ENCODE measurements at regions not wholly inside any gene's neighbourhood (a gene's known extent, or its start where the extent isn't known, plus 50 kb on each side); places are given as distances from the start of the nearest gene placed in this dataset.

DNA sequence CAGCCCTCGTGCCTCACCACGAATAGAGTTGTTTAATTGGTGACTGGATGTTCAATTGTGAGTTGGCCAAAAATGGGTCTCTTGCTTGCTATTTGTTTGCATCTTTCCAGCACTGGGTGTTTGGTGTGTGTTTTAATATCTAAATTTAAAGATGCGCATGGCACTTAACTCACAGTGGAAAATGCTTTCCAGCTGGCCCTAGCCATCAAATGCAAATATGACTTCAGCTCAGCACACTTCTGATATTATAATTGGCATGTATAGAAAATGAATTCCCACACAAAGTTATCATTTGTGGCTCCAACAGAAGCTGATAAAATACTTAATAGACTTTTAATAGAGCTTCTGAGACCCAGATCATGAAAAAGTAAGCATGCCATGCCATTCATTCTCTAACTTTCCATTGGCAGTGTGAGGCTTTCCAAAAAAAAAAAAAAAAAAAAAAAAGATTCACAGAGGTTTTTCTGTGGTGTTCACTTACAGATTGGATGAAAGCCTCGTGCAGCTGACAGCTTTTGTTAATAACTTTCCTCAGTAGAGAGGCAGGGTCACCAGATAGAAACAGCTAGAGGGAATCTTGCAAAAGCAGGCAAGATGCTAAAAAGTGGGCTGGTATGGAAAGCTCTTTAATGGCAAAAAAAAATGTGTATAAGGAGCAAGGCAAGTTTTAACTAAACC lies 425.2 kb downstream of the GALC start:
- H3K27me3 ChIP-seq (replicated peaks in 2 of 5; ENCODE audit: control insufficient read depth in 4 of 5, insufficient read depth in 5 of 5, low read length in 4 of 5): no peaks in the 10 kb centered on the region
- H3K36me3 ChIP-seq (ENCODE audit: control insufficient read depth in 4 of 4, insufficient read depth in 4 of 4, low read length in 3 of 4): no peaks in the 10 kb centered on the region
- DNase-seq: no peak
- WGBS (ENCODE audit: insufficient coverage): 59% methylated on average over 2 of the region's 4 CpGs
- ChIA-PET CTCF (no interaction called here), POLR2A (no interaction called here)
- no peak overlapping the region for H3K27ac ChIP-seq (ENCODE audit: insufficient read depth in 1 of 2, low read depth in 1 of 2, low read length in 2 of 2, poor library complexity in 1 of 2, severe bottlenecking in 2 of 2)
- no peaks in the 10 kb centered on the region for H3K9me3 ChIP-seq (ENCODE audit: control extremely low read depth in 1 of 5, control insufficient read depth in 4 of 5, insufficient read depth in 2 of 5, low read depth in 1 of 5, low read length in 4 of 5)
- no peak overlapping the region for H3K4me3 ChIP-seq (ENCODE audit: control insufficient read depth in 1 of 7, extremely low read depth in 1 of 7, insufficient read depth in 4 of 7, low read depth in 2 of 7, low read length in 6 of 7)
- H3K4me1 ChIP-seq (ENCODE audit: control extremely low read depth in 1 of 4, control insufficient read depth in 4 of 4, insufficient read depth in 4 of 4, low read length in 3 of 4): peaks cover 0 to 3% (median 0%) of the 10 kb centered on the region in 4 experiments

GRCh38 chr14:87566991-87567390 lies 426.0 kb downstream of the GALC start:
- Histone ChIP-seq H3K9me3 (ENCODE audit: control extremely low read depth in 1 of 5, control insufficient read depth in 4 of 5, insufficient read depth in 2 of 5, low read depth in 1 of 5, low read length in 4 of 5) (no peaks in the 10 kb centered on the region), H3K27me3 (replicated peaks in 2 of 5; ENCODE audit: control insufficient read depth in 4 of 5, insufficient read depth in 5 of 5, low read length in 4 of 5) (no peaks in the 10 kb centered on the region), H3K4me1 (ENCODE audit: control extremely low read depth in 1 of 4, control insufficient read depth in 4 of 4, insufficient read depth in 4 of 4, low read length in 3 of 4) (peaks cover 0 to 3% (median 0%) of the 10 kb centered on the region in 4 experiments), H3K27ac (ENCODE audit: insufficient read depth in 1 of 2, low read depth in 1 of 2, low read length in 2 of 2, poor library complexity in 1 of 2, severe bottlenecking in 2 of 2) (no peak overlapping the region), H3K4me3 (ENCODE audit: control insufficient read depth in 1 of 7, extremely low read depth in 1 of 7, insufficient read depth in 4 of 7, low read depth in 2 of 7, low read length in 6 of 7) (no peak overlapping the region), H3K36me3 (ENCODE audit: control insufficient read depth in 4 of 4, insufficient read depth in 4 of 4, low read length in 3 of 4) (no peaks in the 10 kb centered on the region)
- 40% methylated on average over 1 of the region's 2 CpGs for WGBS (ENCODE audit: insufficient coverage)
- ChIA-PET CTCF (no interaction called here), POLR2A (no interaction called here)
- no peak for DNase-seq

- Histone ChIP-seq H3K4me1 (ENCODE audit: control extremely low read depth in 1 of 4, control insufficient read depth in 4 of 4, insufficient read depth in 4 of 4, low read length in 3 of 4) (no peaks in the 10 kb centered on the region), H3K27me3 (replicated peaks in 2 of 5; ENCODE audit: control insufficient read depth in 4 of 5, insufficient read depth in 5 of 5, low read length in 4 of 5) (no peaks in the 10 kb centered on the region), H3K27ac (ENCODE audit: insufficient read depth in 1 of 2, low read depth in 1 of 2, low read length in 2 of 2, poor library complexity in 1 of 2, severe bottlenecking in 2 of 2) (no peak overlapping the region), H3K9me3 (ENCODE audit: control extremely low read depth in 1 of 5, control insufficient read depth in 4 of 5, insufficient read depth in 2 of 5, low read depth in 1 of 5, low read length in 4 of 5) (peaks cover 0 to 4% (median 0%) of the 10 kb centered on the region in 5 experiments), H3K36me3 (ENCODE audit: control insufficient read depth in 4 of 4, insufficient read depth in 4 of 4, low read length in 3 of 4) (no peaks in the 10 kb centered on the region), H3K4me3 (ENCODE audit: control insufficient read depth in 1 of 7, extremely low read depth in 1 of 7, insufficient read depth in 4 of 7, low read depth in 2 of 7, low read length in 6 of 7) (no peak overlapping the region)
- ChIA-PET CTCF (no interaction called here), POLR2A (no interaction called here)
- 86% methylated on average over 2 of the region's 5 CpGs for WGBS (ENCODE audit: insufficient coverage)
- no peak for DNase-seq
Measured at GRCh38 chr14:87547536-87547935, 445.4 kb downstream of the GALC start.

DNA sequence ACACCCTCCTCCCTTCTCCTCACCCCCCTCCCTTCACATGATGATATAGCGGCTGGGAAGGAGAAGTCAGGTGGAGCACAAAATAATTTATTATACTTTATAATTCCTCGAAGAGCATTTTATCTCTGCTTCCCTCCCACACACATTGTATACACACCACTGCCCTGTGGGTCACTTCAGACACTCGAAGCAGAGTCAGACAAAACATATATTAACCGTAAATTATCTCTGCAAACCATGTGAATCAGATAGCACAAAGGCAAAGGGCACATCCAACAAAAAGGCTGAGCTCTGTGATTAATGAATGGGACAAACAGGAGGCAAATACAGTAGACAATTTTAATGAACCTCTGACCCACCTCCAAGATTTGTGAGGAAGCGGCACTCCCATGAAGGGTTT lies 450.7 kb downstream of the GALC start:
- ChIA-PET POLR2A (no interaction called here), CTCF (no interaction called here)
- no peaks in the 10 kb centered on the region for H3K27me3 ChIP-seq (replicated peaks in 2 of 5; ENCODE audit: control insufficient read depth in 4 of 5, insufficient read depth in 5 of 5, low read length in 4 of 5)
- H3K27ac ChIP-seq (ENCODE audit: insufficient read depth in 1 of 2, low read depth in 1 of 2, low read length in 2 of 2, poor library complexity in 1 of 2, severe bottlenecking in 2 of 2): no peak overlapping the region
- no peak overlapping the region for H3K4me3 ChIP-seq (ENCODE audit: control insufficient read depth in 1 of 7, extremely low read depth in 1 of 7, insufficient read depth in 4 of 7, low read depth in 2 of 7, low read length in 6 of 7)
- H3K4me1 ChIP-seq (ENCODE audit: control extremely low read depth in 1 of 4, control insufficient read depth in 4 of 4, insufficient read depth in 4 of 4, low read length in 3 of 4): no peaks in the 10 kb centered on the region
- no peaks in the 10 kb centered on the region for H3K36me3 ChIP-seq (ENCODE audit: control insufficient read depth in 4 of 4, insufficient read depth in 4 of 4, low read length in 3 of 4)
- DNase-seq: no peak
- H3K9me3 ChIP-seq (ENCODE audit: control extremely low read depth in 1 of 5, control insufficient read depth in 4 of 5, insufficient read depth in 2 of 5, low read depth in 1 of 5, low read length in 4 of 5): no peaks in the 10 kb centered on the region
- 93% methylated on average over 3 of the region's 5 CpGs for WGBS (ENCODE audit: insufficient coverage)

GRCh38 chr14:87540339-87540738 lies 452.6 kb downstream of the GALC start:
- ChIA-PET POLR2A (no interaction called here), CTCF (no interaction called here)
- Histone ChIP-seq H3K27me3 (replicated peaks in 2 of 5; ENCODE audit: control insufficient read depth in 4 of 5, insufficient read depth in 5 of 5, low read length in 4 of 5) (no peaks in the 10 kb centered on the region), H3K4me3 (ENCODE audit: control insufficient read depth in 1 of 7, extremely low read depth in 1 of 7, insufficient read depth in 4 of 7, low read depth in 2 of 7, low read length in 6 of 7) (no peak overlapping the region), H3K9me3 (ENCODE audit: control extremely low read depth in 1 of 5, control insufficient read depth in 4 of 5, insufficient read depth in 2 of 5, low read depth in 1 of 5, low read length in 4 of 5) (peaks cover 0 to 2% (median 0%) of the 10 kb centered on the region in 5 experiments), H3K27ac (ENCODE audit: insufficient read depth in 1 of 2, low read depth in 1 of 2, low read length in 2 of 2, poor library complexity in 1 of 2, severe bottlenecking in 2 of 2) (no peak overlapping the region), H3K4me1 (ENCODE audit: control extremely low read depth in 1 of 4, control insufficient read depth in 4 of 4, insufficient read depth in 4 of 4, low read length in 3 of 4) (no peaks in the 10 kb centered on the region), H3K36me3 (ENCODE audit: control insufficient read depth in 4 of 4, insufficient read depth in 4 of 4, low read length in 3 of 4) (no peaks in the 10 kb centered on the region)
- no peak for DNase-seq
- WGBS (ENCODE audit: insufficient coverage): 73% methylated on average over 2 of the region's 2 CpGs

- DNase-seq: no peak
- Histone ChIP-seq H3K4me1 (ENCODE audit: control extremely low read depth in 1 of 4, control insufficient read depth in 4 of 4, insufficient read depth in 4 of 4, low read length in 3 of 4) (no peaks in the 10 kb centered on the region), H3K36me3 (ENCODE audit: control insufficient read depth in 4 of 4, insufficient read depth in 4 of 4, low read length in 3 of 4) (no peaks in the 10 kb centered on the region), H3K27me3 (replicated peaks in 2 of 5; ENCODE audit: control insufficient read depth in 4 of 5, insufficient read depth in 5 of 5, low read length in 4 of 5) (no peaks in the 10 kb centered on the region), H3K9me3 (ENCODE audit: control extremely low read depth in 1 of 5, control insufficient read depth in 4 of 5, insufficient read depth in 2 of 5, low read depth in 1 of 5, low read length in 4 of 5) (peaks cover 0 to 1% (median 0%) of the 10 kb centered on the region in 5 experiments), H3K27ac (ENCODE audit: insufficient read depth in 1 of 2, low read depth in 1 of 2, low read length in 2 of 2, poor library complexity in 1 of 2, severe bottlenecking in 2 of 2) (no peak overlapping the region), H3K4me3 (ENCODE audit: control insufficient read depth in 1 of 7, extremely low read depth in 1 of 7, insufficient read depth in 4 of 7, low read depth in 2 of 7, low read length in 6 of 7) (no peak overlapping the region)
- POLR2A ChIA-PET: no interaction called here
- CTCF ChIA-PET: no interaction called here
- 64% methylated on average over 3 of the region's 4 CpGs for WGBS (ENCODE audit: insufficient coverage)
Measured at GRCh38 chr14:87529081-87529480, 463.9 kb downstream of the GALC start.

DNA sequence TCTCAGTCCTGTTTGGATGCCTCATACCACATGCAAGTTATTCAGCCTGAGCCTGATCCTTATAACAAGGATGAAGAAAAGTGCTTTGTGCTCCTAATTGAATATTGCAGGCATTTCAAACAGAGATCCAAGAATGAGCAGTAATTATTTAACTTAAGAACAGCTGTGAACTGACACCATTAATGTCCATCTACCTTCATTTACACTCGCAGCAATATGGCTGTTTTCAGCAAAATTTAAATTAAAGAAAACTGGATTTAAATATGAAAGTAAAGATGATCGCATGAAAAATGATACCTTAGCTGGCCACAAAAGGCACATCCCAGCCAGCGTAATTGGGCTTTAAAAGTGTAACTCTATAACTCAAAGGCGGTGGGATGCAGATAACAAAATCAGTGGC lies 466.3 kb downstream of the GALC start:
- no peak for DNase-seq
- CTCF ChIA-PET: no interaction called here
- WGBS (ENCODE audit: insufficient coverage): 81% methylated on average over 3 of the region's 4 CpGs

More for the DNA sequence above, 466.3 kb downstream of the GALC start:
- Histone ChIP-seq H3K36me3 (ENCODE audit: control insufficient read depth in 4 of 4, insufficient read depth in 4 of 4, low read length in 3 of 4) (no peaks in the 10 kb centered on the region), H3K9me3 (ENCODE audit: control extremely low read depth in 1 of 5, control insufficient read depth in 4 of 5, insufficient read depth in 2 of 5, low read depth in 1 of 5, low read length in 4 of 5) (peaks cover 0 to 1% (median 0%) of the 10 kb centered on the region in 5 experiments), H3K4me1 (ENCODE audit: control extremely low read depth in 1 of 4, control insufficient read depth in 4 of 4, insufficient read depth in 4 of 4, low read length in 3 of 4) (no peaks in the 10 kb centered on the region), H3K27ac (ENCODE audit: insufficient read depth in 1 of 2, low read depth in 1 of 2, low read length in 2 of 2, poor library complexity in 1 of 2, severe bottlenecking in 2 of 2) (no peak overlapping the region), H3K27me3 (replicated peaks in 2 of 5; ENCODE audit: control insufficient read depth in 4 of 5, insufficient read depth in 5 of 5, low read length in 4 of 5) (no peaks in the 10 kb centered on the region), H3K4me3 (ENCODE audit: control insufficient read depth in 1 of 7, extremely low read depth in 1 of 7, insufficient read depth in 4 of 7, low read depth in 2 of 7, low read length in 6 of 7) (no peak overlapping the region)
- POLR2A ChIA-PET: no interaction called here

Measured in common myeloid progenitor, CD34-positive (primary cell).